GM12878 (cell line): ENCODE measurements at regions not wholly inside any gene's neighbourhood (a gene's known extent, or its start where the extent isn't known, plus 50 kb on each side); places are given as distances from the start of the nearest gene placed in this dataset.

ENCODE experiments used
- ATAC-seq: fragments of 200-7000 bp; cut with Tn5 transposase; 3 replicates; pipeline ENCODE4 v1.9.1; 2020; ENCODE audit warnings: mild to moderate bottlenecking, moderate library complexity
- BruUV-seq: library from RNA; stranded (reverse); fragments of 400-500 nt; replicated peaks from 2 replicates; lab custom pipeline; 2021; lab: Mats Ljungman, UMichigan
- CTCF ChIA-PET: fragments of 300-600 bp; sonication (Branson Sonifier 250); formaldehyde crosslinking; extraction: SDS; loops from one replicate; lab custom pipeline; 2021; ENCODE audit warnings: inconsistent platforms; lab: Yijun Ruan, JAX
- POLR2A ChIA-PET: fragments of 350-600 bp; formaldehyde crosslinking; extraction: SDS; loops from one replicate; lab custom pipeline; 2021; ENCODE audit warnings: inconsistent platforms; lab: Charles Lee
- RAD21 ChIA-PET: fragments of 300-600 bp; sonication (Branson Sonifier 250); formaldehyde crosslinking; loops from one replicate; lab custom pipeline; 2023; ENCODE audit warnings: antibody characterized with exemption; ENCODE audit not compliant: unreplicated experiment; lab: Charles Lee
- SMC1A ChIA-PET: fragments of 300-600 bp; sonication (Branson Sonifier 250); formaldehyde crosslinking; loops from one replicate; lab custom pipeline; 2023; ENCODE audit not compliant: unreplicated experiment, uncharacterized antibody; lab: Charles Lee
- DNase-seq: peaks from one replicate; pipeline ENCODE4 v3.0.0-alpha.2; 2011; ENCODE audit warnings: low read depth, low spot score
- FAIRE-seq: peaks from 3 replicates; lab custom pipeline; 2011; peaks lifted over from hg19 to GRCh38; lab: Jason Lieb, UNC
- H2AFZ ChIP-seq: 2 replicates; pipeline ENCODE4 v1.6.0; 2011; ENCODE audit warnings: low read depth, low read length, control low read depth; ENCODE audit not compliant: control insufficient read depth
- H3K27ac ChIP-seq: 2 replicates; pipeline ENCODE4 v1.5.1; 2011; ENCODE audit warnings: control low read depth; ENCODE audit not compliant: control insufficient read depth, insufficient read depth
- H3K27me3 ChIP-seq, 2 experiments: replicated peaks in 1 of 2; 2 replicates each; pipeline versions ENCODE4 v1.6.0 to v1.6.1; 2011; ENCODE audit warnings: low read length in 1 of 2; ENCODE audit not compliant: control insufficient read depth in 2 of 2, insufficient read depth in 2 of 2
- H3K36me3 ChIP-seq, 2 experiments: 2 replicates each; pipeline ENCODE4 v1.5.1; 2011; ENCODE audit warnings: low read length in 1 of 2; ENCODE audit not compliant: control insufficient read depth in 2 of 2, insufficient read depth in 2 of 2
- H3K4me1 ChIP-seq: 2 replicates; pipeline ENCODE4 v1.6.1; 2011; ENCODE audit warnings: mild to moderate bottlenecking, low read length, moderate library complexity, mixed read lengths; ENCODE audit not compliant: control insufficient read depth, insufficient read depth
- H3K4me2 ChIP-seq: 2 replicates; pipeline ENCODE4 v1.6.0; 2011; ENCODE audit warnings: control low read depth; ENCODE audit not compliant: control insufficient read depth, insufficient read depth
- H3K4me3 ChIP-seq: fragments of 200-600 bp; sonication (generic); 2 replicates; pipeline ENCODE4 v1.5.1; 2016
- H3K79me2 ChIP-seq: 2 replicates; pipeline ENCODE4 v1.6.0; 2011; ENCODE audit warnings: low read length; ENCODE audit not compliant: control insufficient read depth, insufficient read depth
- H3K9ac ChIP-seq: 2 replicates; pipeline ENCODE4 v1.8.0; 2011; ENCODE audit warnings: low read length, control low read depth, mixed read lengths; ENCODE audit not compliant: control insufficient read depth, insufficient read depth
- H3K9me3 ChIP-seq: replicated peaks from 3 replicates; pipeline ENCODE4 v1.5.1; 2011; ENCODE audit warnings: mild to moderate bottlenecking, low read length; ENCODE audit not compliant: control insufficient read depth, insufficient read depth
- H4K20me1 ChIP-seq: 2 replicates; pipeline ENCODE4 v1.6.0; 2011; ENCODE audit not compliant: control insufficient read depth, insufficient read depth
- BCL11A ChIP-seq: IDR thresholded peaks from 2 replicates; pipeline ENCODE4 v1.6.1; 2011; ENCODE audit warnings: low read depth, low read length
- EED ChIP-seq: sonication (generic); IDR thresholded peaks from 2 replicates; pipeline ENCODE4 v1.6.1; 2016; ENCODE audit warnings: antibody characterized with exemption, low read depth
- ESRRA ChIP-seq: IDR thresholded peaks from 2 replicates; pipeline ENCODE4 v1.6.1; 2012; ENCODE audit warnings: mild to moderate bottlenecking, low read length, improper control_type of control experiment
- EZH2 ChIP-seq: IDR thresholded peaks from 2 replicates; pipeline ENCODE4 v1.6.1; 2012; ENCODE audit warnings: low read depth, mild to moderate bottlenecking, control low read depth, inconsistent platforms, low read length, borderline replicate concordance; ENCODE audit not compliant: control insufficient read depth
- IRF5 ChIP-seq: fragments of 450-650 bp; IDR thresholded peaks from 2 replicates; pipeline ENCODE4 v1.6.1; 2017; ENCODE audit warnings: borderline replicate concordance
- KLF5 ChIP-seq: fragments of 450-650 bp; IDR thresholded peaks from 2 replicates; pipeline ENCODE4 v1.6.1; 2014; ENCODE audit warnings: mild to moderate bottlenecking; ENCODE audit not compliant: partially characterized antibody
- MTA3 ChIP-seq: IDR thresholded peaks from 2 replicates; pipeline ENCODE4 v1.6.1; 2012; ENCODE audit warnings: low read length, inconsistent platforms, borderline replicate concordance
- NFXL1 ChIP-seq: fragments of 450-650 bp; IDR thresholded peaks from 2 replicates; pipeline ENCODE4 v1.6.1; 2017; ENCODE audit warnings: antibody characterized with exemption, mild to moderate bottlenecking, borderline replicate concordance
- NRF1 ChIP-seq: conservative IDR thresholded peaks from 2 replicates; pipeline ENCODE4 v1.6.1; 2011; ENCODE audit warnings: mild to moderate bottlenecking, low read depth, low read length, improper control_type of control experiment
- RAD21 ChIP-seq: IDR thresholded peaks from 2 replicates; pipeline ENCODE4 v1.6.1; 2011; ENCODE audit warnings: mild to moderate bottlenecking, low read depth, low read length, moderate library complexity; ENCODE audit not compliant: insufficient read depth
- SP1 ChIP-seq: IDR thresholded peaks from one replicate; pipeline ENCODE4 v1.6.1; 2011; ENCODE audit warnings: low read depth, low read length
- SUPT20H ChIP-seq: IDR thresholded peaks from 2 replicates; pipeline ENCODE4 v1.6.1; 2011; ENCODE audit warnings: low read depth, mild to moderate bottlenecking, low read length, moderate library complexity, borderline replicate concordance; ENCODE audit not compliant: control insufficient read depth
- in situ Hi-C: fragments of 300-500 bp; cut with MboI; formaldehyde crosslinking; loops from 9 replicates; pipeline ENCODE4 v1.14.3; 2018; ENCODE audit warnings: mixed read lengths
- intact Hi-C: fragments of 100-400 bp; cut with micrococcal nuclease; formaldehyde crosslinking; loops from one replicate; pipeline ENCODE4 v1.14.2; 2022; ENCODE audit not compliant: unreplicated experiment
- TF ChIP-seq, protein P1 (sequence below): fragments of 450-650 bp; IDR thresholded peaks from 2 replicates; pipeline ENCODE4 v1.6.1; 2018; ENCODE audit warnings: mild to moderate bottlenecking, low read depth, moderate library complexity; ENCODE audit not compliant: partially characterized antibody

- H3K9me3 ChIP-seq = no peaks in the 10 kb centered on the region
- ChIA-PET POLR2A (no interaction called here), CTCF (no interaction called here), SMC1A (no interaction called here), RAD21 (no interaction called here)
- no peaks in the 10 kb centered on the region for H3K79me2 ChIP-seq
- ATAC-seq (no peak), FAIRE-seq (no peak), DNase-seq (no peak)
- H3K27ac ChIP-seq = no peak overlapping the region
- no peaks in the 10 kb centered on the region for H3K27me3 ChIP-seq
- no TSS peak for BruUV-seq
- H3K9ac ChIP-seq = no peak overlapping the region
- intact Hi-C loops (no loop called here), in situ Hi-C loops (no loop called here)
- no peaks in the 10 kb centered on the region for H3K4me1 ChIP-seq
- H4K20me1 ChIP-seq = no peaks in the 10 kb centered on the region
- TF ChIP-seq RAD21 (no peak), IRF5 (no peak), SUPT20H (no peak), NFXL1 (no peak), ESRRA (no peak), NRF1 (no peak), KLF5 (no peak), BCL11A (no peak), EZH2 (no peak), SP1 (no peak), MTA3 (no peak), EED (no peak)
- TF ChIP-seq, protein P1, sequence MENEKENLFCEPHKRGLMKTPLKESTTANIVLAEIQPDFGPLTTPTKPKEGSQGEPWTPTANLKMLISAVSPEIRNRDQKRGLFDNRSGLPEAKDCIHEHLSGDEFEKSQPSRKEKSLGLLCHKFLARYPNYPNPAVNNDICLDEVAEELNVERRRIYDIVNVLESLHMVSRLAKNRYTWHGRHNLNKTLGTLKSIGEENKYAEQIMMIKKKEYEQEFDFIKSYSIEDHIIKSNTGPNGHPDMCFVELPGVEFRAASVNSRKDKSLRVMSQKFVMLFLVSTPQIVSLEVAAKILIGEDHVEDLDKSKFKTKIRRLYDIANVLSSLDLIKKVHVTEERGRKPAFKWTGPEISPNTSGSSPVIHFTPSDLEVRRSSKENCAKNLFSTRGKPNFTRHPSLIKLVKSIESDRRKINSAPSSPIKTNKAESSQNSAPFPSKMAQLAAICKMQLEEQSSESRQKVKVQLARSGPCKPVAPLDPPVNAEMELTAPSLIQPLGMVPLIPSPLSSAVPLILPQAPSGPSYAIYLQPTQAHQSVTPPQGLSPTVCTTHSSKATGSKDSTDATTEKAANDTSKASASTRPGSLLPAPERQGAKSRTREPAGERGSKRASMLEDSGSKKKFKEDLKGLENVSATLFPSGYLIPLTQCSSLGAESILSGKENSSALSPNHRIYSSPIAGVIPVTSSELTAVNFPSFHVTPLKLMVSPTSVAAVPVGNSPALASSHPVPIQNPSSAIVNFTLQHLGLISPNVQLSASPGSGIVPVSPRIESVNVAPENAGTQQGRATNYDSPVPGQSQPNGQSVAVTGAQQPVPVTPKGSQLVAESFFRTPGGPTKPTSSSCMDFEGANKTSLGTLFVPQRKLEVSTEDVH = no peak
- H2AFZ ChIP-seq = no peak overlapping the region
- no peak overlapping the region for H3K4me2 ChIP-seq
- no peak overlapping the region for H3K4me3 ChIP-seq
- H3K36me3 ChIP-seq = no peaks in the 10 kb centered on the region
Observed at GRCh38 chr2:22807872-22808271, 577.1 kb upstream of the KLHL29 start.
